NCI-H2227 (cell line): ENCODE measurements at regions not wholly inside any gene's neighbourhood (a gene's known extent, or its start where the extent isn't known, plus 50 kb on each side); places are given as distances from the start of the nearest gene placed in this dataset.

Experiments used
- DNase-seq: peaks from one replicate; lab custom pipeline; 2025; ENCODE audit not compliant: unreplicated experiment; lab: John Stamatoyannopoulos, UW

DNA sequence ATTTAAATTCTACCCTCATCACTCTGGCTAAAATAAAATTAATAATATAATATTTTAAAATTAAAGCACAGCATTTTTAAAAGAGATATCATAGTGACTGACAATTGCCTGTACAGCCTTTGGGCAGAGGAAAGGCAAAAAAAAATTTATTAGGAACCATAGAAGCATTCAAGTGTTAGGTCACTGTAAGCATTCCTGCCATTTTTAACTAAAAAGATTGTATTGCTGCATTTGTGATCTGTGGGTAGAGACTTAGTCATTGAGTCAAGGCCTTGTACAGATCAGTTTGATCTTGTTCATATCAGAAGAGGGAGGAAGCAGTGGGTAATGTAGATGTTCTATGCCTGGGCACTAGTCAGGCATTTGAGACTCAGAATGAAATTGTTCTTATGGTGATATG, 109.9 kb downstream of the LYPLAL1 start:
- no peak for DNase-seq

DNA sequence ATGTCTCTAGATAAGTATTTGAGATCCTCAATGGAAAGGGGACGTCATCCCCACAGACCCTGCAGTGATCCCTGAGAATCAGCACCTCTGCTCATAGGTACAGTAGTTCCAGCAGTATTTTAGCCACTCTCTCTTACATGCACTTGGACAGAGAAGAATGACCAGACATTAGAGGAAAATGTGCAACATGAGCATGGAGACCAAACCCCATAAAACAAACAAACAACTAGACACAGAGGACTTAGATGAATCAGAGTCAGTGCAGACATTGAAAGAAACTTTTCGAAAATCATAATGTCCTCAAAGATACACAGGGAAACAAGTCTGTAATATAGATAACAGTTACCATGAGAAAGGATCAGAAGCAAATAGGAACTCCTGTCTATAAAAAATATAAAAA, 108.2 kb downstream of the LYPLAL1 start:
- DNase-seq = no peak

DNA sequence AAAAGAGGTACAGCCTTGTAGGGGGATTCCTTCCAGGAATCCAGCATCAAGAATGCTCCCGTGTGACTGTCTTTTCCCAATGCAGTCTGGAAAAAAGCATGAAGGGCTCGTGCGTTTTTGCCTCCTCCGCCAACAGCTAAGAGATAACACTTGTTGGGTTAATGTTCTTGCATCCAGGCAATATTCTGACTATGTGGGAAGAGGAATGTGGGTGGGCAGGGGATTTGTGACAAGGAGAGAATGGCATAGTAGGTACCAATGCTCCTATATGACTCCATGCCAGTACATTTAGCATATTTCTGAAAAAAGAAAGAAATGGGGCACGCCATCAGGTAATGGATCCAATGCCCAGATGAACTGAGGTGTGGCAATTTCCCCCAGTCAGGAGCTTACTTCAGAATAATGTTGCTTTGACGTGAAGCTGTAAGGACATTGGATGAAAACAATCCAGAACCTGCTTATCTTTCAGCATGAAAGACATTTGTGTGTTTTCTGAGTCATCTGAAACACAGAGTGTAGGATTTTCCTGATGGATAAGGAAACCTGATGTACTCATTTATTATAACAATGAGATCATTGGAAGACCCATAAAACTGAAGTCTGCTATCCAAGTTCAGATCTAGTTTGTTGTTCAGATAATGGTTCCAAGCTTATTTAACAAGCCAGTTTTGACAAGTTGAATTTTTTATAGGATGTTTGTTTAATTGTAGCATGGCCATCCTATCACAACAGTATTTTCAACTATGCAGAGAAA, 105.5 kb downstream of the LYPLAL1 start:
- no peak for DNase-seq

DNA sequence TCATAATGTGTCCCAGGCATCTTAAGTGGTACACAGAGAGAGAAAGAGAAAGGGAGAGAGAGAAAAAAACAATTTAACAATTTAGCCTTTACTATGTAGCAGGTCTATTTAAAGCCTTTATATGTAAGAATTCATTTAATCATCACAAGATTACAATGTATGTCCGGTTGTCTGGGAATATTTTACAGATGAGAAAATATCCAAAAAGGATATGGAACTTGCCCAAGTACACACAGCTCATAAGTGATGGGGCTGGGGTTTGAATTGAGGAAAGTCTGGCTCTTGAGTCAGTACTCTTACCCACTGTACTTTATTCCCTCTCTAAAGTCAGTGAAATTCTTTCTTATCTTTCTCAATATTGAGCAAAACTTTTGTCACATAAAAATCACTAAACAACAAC, 104.6 kb downstream of the LYPLAL1 start:
- DNase-seq = no peak

DNA sequence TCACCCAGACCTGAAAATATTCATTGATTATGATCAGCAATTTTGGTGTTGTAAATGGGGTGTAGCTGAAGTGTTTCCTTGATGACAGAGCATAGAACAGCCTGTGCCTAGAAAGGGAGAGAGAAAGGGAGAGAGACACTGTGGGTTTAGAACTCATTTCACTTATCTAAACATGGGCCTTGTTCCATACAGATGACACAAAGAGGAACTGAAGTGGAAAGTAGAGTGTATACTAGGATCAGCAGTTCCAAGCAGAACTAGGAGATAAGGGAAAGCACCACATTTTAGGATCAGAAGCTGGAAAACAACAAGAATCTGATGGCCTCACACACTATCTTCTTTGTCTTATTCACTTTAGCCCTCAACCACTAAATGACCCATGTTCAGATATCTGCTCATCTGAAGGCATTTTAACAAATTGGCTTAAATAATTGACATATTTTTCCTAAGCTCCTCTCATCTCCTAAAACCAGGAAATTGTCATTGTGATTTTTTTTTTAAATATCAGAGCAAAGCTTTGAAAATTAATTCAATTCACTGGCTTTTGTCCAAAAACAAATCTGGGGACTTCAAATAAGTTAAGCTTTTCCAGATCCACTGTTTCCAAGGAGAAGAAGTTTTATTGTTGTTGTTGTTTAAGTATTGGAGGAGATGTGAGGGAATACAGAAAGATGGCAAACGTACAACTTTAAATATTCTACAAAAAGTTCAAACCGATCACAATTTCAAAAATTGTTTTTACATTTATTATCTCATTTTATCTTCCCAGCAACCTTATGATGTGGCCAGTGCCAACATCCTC, 103.8 kb downstream of the LYPLAL1 start:
- DNase-seq = no peak

DNA sequence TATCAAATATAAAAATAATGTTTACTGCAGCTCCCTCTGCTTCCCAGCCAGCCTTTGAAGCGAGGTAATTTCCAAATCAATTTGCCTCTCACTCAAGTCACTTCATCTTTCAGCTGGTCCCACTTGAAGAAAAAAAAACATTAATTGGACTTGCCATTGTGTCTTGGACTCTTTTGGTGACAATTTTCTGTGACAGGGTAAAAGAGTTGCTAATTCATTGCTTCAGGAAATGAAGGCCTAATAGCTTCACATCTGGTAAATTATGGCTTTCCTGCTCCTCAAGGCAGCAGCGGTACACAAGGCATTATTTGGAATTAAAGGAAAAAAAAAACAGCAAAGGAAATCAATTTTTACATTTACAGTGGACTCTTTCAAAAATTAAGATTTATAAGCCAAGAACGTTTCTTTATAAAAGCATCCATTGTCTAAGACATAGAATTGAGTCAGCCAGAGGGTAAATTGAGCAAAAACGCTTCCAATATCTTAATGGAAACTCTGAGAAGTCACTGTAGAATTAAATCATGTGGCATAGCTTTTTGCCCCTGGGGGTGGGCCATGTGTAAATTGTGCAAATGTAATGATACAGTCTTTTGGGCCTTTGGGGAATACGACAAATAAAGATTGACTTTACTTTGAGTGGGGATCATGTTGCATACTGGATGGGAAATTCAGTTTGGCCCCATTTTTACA, 102.5 kb downstream of the LYPLAL1 start:
- DNase-seq = peak; percentile 91

DNA sequence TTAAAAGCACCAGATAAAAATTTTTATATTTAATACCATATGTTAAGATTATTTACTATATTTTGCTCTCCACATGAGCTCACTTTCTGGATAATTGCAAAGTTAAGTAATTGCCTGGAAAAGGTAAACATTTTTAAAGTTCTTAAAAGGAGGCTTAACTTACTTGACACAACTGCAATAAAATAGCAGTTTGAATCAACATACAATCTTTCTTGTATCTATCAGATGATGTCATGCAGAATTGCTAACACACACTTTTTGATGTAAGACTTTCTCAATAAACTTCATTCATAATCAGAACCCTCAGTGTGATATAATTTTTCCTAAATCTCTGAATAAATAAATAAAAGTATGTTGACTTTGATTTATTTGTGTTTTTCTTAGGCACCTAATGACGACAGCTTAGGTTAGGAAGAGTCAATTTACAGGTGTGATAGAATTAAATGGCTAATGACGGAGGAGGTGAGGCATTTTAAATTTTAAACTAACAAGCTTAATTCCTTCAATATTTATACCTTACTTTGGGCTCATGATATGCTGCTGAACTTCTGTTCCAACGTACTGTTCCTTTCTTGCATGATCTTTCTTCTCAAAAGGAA, 99.5 kb downstream of the LYPLAL1 start:
- no peak for DNase-seq

DNA sequence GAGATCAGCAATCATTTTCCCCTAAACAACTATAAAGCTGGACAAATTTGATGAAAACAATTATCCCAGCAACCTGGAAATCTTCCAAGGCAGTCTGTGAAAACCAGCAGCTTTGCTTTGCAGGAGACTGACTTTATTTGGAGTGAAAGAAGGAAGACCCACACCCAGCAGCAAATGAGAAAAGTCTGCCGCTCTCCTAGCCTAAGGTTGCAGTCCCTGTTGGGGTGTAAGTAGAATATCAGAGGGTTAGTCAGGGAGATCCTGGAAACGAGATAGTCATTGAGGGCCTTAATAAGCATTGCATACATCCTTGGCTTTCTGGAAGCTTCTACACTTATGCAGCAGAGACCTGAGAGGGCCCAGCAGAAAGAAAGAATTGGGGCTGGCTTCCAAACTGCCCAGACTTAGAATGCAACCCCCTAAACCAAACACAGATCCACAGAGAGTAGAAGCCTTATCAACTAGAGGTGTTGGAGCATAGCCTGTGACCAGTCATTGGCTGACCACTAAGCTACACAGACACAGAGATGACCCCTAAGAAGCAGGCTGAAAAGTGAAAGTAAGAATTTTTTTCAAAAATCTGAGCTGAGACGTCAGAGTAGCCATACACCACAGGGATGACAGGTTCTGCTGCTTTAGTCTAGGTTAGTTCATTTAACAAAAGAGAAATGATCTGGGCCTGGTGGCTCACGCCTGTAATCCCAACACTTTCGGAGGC, 98.3 kb downstream of the LYPLAL1 start:
- peak; percentile 9 for DNase-seq

DNA sequence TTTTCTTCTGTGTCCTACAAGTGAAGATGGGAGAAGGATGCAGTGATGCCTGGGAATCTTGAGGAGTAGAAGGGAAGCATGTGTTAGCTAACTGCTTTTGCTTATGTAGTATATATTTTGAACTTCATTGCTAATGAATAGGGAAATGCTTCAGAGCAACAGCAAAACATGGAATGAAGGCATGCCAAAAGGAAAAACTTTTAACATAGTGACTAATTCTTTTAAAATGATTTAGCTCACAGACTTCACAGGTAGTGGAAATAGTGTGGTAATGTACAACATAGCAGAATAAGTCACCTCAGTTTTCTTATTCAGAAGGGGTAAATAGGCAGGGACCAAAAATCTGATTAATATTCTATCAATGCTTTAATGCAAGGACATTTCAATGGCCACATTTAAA, 95.5 kb downstream of the LYPLAL1 start:
- no peak for DNase-seq

DNA sequence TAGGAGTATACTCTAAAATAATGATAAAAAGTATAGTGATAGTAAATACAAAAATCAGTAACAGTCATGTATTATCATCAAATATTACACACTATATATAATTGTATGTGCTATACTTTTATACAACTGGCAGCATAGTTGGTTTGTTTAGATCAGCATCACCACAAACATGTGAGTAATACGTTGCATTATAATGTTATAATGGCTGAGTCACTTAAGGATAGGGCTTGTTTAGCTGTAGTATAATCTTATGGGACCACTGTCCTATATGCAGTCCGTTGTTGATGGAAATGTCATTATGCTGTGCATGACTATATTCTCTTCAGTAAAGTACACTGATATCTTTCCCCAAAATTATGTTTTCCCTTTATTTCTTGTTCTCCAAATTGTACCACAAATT, 92.8 kb downstream of the LYPLAL1 start:
- DNase-seq = no peak

DNA sequence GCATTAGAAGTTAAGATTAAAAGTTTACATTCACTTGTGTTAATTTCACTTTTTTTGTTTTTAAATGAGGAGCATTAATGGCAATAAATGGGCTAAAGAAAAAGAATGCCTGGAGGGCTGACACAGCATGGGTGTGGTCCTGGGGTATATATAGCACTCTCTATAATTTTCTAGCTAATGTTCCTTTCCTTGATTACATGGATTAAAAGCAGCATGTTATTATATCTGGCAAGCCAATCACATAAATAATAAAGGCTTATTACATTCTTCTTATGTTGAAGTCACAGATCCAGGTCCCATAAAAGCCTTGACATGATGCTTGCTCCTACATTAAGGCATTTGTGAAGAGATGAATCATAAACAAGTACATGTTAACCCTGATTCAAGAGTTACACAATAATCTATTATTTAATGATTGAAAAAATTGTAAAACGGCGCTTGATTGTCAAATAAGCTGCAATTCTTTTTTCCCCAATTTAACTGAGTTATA, 91.4 kb downstream of the LYPLAL1 start:
- peak; percentile 58 for DNase-seq

DNA sequence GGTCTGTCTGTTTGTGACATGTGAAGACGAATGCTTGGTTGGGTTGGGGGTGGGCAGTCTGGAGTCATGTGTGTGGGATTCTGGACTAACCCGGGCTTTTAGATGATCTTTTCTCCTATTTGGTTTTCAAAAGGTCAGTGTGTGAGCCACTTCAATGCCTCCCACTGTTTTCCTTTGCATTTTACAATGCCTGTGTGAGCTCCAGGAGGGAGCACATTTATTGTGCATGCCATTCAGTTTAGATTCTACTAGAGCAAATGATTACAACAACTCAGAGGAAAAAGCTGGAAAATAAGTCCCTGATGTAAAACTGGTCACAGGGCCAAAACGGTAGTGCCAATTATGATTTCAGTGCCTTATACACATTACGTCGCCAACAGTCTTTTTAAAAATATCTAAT, 90.9 kb downstream of the LYPLAL1 start:
- peak; percentile 84 for DNase-seq
